Heart left ventricle (tissue), 13 donors: ENCODE measurements at regions not wholly inside any gene's neighbourhood (a gene's known extent, or its start where the extent isn't known, plus 50 kb on each side); places are given as distances from the start of the nearest gene placed in this dataset.

Experiments used
- POLR2A ChIP-seq, 2 donors: fragments of 450-650 bp; IDR thresholded peaks; one replicate each; pipeline ENCODE4 v1.6.1; 2017; ENCODE audit warnings: antibody characterized with exemption in 2 of 2, mild to moderate bottlenecking in 2 of 2, moderate library complexity in 2 of 2
- TF ChIP-seq, protein P1 (sequence below), 12 donors: fragments of 200-600 bp; sonication (generic) in 4 of 12; IDR thresholded peaks; one replicate each; pipeline versions ENCODE4 v1.5.0 to v1.8.0; 2018 to 2022; ENCODE audit warnings: antibody characterized with exemption in 12 of 12, mild to moderate bottlenecking in 5 of 12
- donor health status: ischemic (EF 13 %, LVEDD 7.1; RV severe dilation, severe dysfunction).
- donor health status: DM: no; HTN: yes; CAD: no.
- donor health status: DM: no; HTN: no; CAD: no.
- donor health status: ischemic (EF 25% LVEDD 6.9; RV normal size, moderate dysfunction).
- donor health status: ischemic (EF 25% LVEDD 5.7; RV mildly dilated, moderate dysfunction).
- donor health status: ischemic (EF 35%, LVEDD 5.7; RV mildly dilated, moderate dysfunction).
- donor health status: nonischemic (EF 11% LVEDD 7.7; RV severe dilation, severe dysfunction).
- donor health status: DM: yes; HTN: yes; CAD: no.
- donor health status: PGD.
- donor health status: ischemic (EF 29% LVEDD 5.4; RV normal size, mild dysfunction).
- donor health status: nonischemic (EF 23%, LVEDD 6.1; RV moderate dilation, normal function).

DNA sequence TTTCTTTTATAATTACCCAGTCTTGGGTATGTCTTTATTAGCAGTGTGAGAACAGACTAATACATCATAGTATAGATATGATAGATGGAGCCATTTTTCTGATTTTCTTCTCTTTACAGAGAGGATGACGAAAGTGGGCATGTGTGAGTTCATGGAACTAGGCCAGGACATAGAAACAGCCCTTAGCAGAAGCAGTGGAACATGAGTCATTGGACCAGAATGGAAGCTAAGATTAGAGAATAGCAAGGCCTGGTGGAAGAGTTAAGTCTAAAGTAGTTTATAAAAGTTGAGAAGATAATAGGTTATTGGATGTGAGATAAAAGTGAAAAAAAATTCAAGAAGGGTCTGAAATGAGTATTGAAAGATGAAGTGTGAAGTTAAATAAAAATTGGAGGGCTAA, 97.0 kb upstream of the MPPED2 start:
- no peak for TF ChIP-seq POLR2A (IDR thresholded peaks at IDR 0.05)
- TF ChIP-seq, protein P1, sequence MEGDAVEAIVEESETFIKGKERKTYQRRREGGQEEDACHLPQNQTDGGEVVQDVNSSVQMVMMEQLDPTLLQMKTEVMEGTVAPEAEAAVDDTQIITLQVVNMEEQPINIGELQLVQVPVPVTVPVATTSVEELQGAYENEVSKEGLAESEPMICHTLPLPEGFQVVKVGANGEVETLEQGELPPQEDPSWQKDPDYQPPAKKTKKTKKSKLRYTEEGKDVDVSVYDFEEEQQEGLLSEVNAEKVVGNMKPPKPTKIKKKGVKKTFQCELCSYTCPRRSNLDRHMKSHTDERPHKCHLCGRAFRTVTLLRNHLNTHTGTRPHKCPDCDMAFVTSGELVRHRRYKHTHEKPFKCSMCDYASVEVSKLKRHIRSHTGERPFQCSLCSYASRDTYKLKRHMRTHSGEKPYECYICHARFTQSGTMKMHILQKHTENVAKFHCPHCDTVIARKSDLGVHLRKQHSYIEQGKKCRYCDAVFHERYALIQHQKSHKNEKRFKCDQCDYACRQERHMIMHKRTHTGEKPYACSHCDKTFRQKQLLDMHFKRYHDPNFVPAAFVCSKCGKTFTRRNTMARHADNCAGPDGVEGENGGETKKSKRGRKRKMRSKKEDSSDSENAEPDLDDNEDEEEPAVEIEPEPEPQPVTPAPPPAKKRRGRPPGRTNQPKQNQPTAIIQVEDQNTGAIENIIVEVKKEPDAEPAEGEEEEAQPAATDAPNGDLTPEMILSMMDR (IDR thresholded peaks at IDR 0.05): no peak
